ENCODE measurements at regions not wholly inside any gene's neighbourhood (a gene's known extent, or its start where the extent isn't known, plus 50 kb on each side); places are given as distances from the start of the nearest gene placed in this dataset.

- H3K79me2 ChIP-seq (ENCODE audit: control insufficient read depth, insufficient read depth, low read length), result no peaks in the 10 kb centered on the region
- no peaks in the 10 kb centered on the region for H3K9me3 ChIP-seq (replicated peaks; ENCODE audit: control insufficient read depth, insufficient read depth, low read depth, low read length)
- no peak overlapping the region for H2AFZ ChIP-seq (ENCODE audit: low read depth, low read length)
- ATAC-seq (no peak), DNase-seq (ENCODE audit: extremely low read depth in 1 of 4, low spot score in 3 of 4) (no peak), FAIRE-seq (no peak)
- H3K9me1 ChIP-seq (ENCODE audit: control insufficient read depth, insufficient read depth, low read length), result no peaks in the 10 kb centered on the region
- ChIA-PET CTCF (ENCODE audit: low intra/inter-chr PET ratio) (no interaction called here), POLR2A (no interaction called here)
- WGBS (ENCODE audit: insufficient coverage, low coverage, missing lambda C conversion rate), result 0% methylated on average over 2 of the region's 2 CpGs
- no peak overlapping the region for H3K4me3 ChIP-seq
- no peak overlapping the region for H3K9ac ChIP-seq (ENCODE audit: insufficient read depth in 1 of 2, low read depth in 2 of 2, low read length in 2 of 2)
- in situ Hi-C loops (cut with MboI), result loop anchor here (25.0 kb wide), 1 partner anchor 1251 kb away; no protein-coding TSS in a partner anchor
- H3K27me3 ChIP-seq (ENCODE audit: control insufficient read depth in 2 of 2, insufficient read depth in 2 of 2, low read length in 2 of 2), result no peaks in the 10 kb centered on the region
- no peaks in the 10 kb centered on the region for H3K36me3 ChIP-seq (ENCODE audit: control insufficient read depth, insufficient read depth, low read length)
- no TSS peak for BruUV-seq (replicated peaks)
- no peak overlapping the region for H3K27ac ChIP-seq (ENCODE audit: extremely low read depth, low read depth, low read length)
- no peaks in the 10 kb centered on the region for H4K20me1 ChIP-seq (replicated peaks; ENCODE audit: control insufficient read depth, insufficient read depth, low read length)
- H3K4me2 ChIP-seq (ENCODE audit: insufficient read depth, low read length), result no peak overlapping the region
- no peaks in the 10 kb centered on the region for H3K4me1 ChIP-seq (replicated peaks in 1 of 2; ENCODE audit: control insufficient read depth in 2 of 2, insufficient read depth in 2 of 2, low read length in 2 of 2)
- intact Hi-C loops (cut with micrococcal nuclease), result no loop called here
- TF ChIP-seq TSHZ1 (CRISPR knock-in tag; IDR thresholded peaks at IDR 0.05), result no peak
- no peak for TF ChIP-seq EGR1 (conservative IDR thresholded peaks at IDR 0.05)
- TF ChIP-seq ZNF644 (tag; IDR thresholded peaks at IDR 0.05; ENCODE audit: low read depth), result no peak
- TF ChIP-seq ELK3 (CRISPR knock-in tag; IDR thresholded peaks at IDR 0.05), result no peak
- no peak for TF ChIP-seq STAT6 (CRISPR knock-in tag; IDR thresholded peaks at IDR 0.05)
- TF ChIP-seq TCF7L2 (IDR thresholded peaks at IDR 0.05; ENCODE audit: low read depth, low read length), result no peak
- TF ChIP-seq ATF7 (IDR thresholded peaks at IDR 0.05), result no peak
- no peak for TF ChIP-seq CCAR2 (IDR thresholded peaks at IDR 0.05; ENCODE audit: low read depth, low read length)
- TF ChIP-seq BRF2 (IDR thresholded peaks at IDR 0.05; ENCODE audit: borderline replicate concordance, insufficient read depth, insufficient read length), result no peak
- no peak for TF ChIP-seq IRF2 (CRISPR knock-in tag; IDR thresholded peaks at IDR 0.05)
- no peak for TF ChIP-seq XRCC5 (IDR thresholded peaks at IDR 0.05; ENCODE audit: low read depth, low read length)
- TF ChIP-seq POLR2B (IDR thresholded peaks at IDR 0.05; ENCODE audit: low read depth, partially characterized antibody), result no peak
- TF ChIP-seq MYBL2 (IDR thresholded peaks at IDR 0.05; ENCODE audit: low read depth), result no peak
- no peak for TF ChIP-seq MYBL2 (CRISPR knock-in tag; IDR thresholded peaks at IDR 0.05; ENCODE audit: borderline replicate concordance)
- no peak for TF ChIP-seq ZFPM2 (CRISPR knock-in tag; IDR thresholded peaks at IDR 0.05)
- no peak for TF ChIP-seq RCOR1 (IDR thresholded peaks at IDR 0.05; ENCODE audit: borderline replicate concordance in 1 of 2, low read depth in 2 of 2, low read length in 2 of 2)
These were observed 383.3 kb upstream of the DDHD1 start for GRCh38 chr14:53536446-53536845.
